OCI-LY3 (cell line): ENCODE measurements at regions not wholly inside any gene's neighbourhood (a gene's known extent, or its start where the extent isn't known, plus 50 kb on each side); places are given as distances from the start of the nearest gene placed in this dataset.

Source experiments
- H2AFZ ChIP-seq: fragments of 200-600, 300-600 bp; shearing (Covaris generic); 2 replicates; pipeline ENCODE4 v1.6.0; 2014; ENCODE audit warnings: antibody characterized with exemption, low read depth, low read length
- H3K27ac ChIP-seq: fragments of 200-600, 300-600 bp; sonication (generic); 2 replicates; pipeline ENCODE4 v1.5.1; 2014; ENCODE audit warnings: mild to moderate bottlenecking, low read length, moderate library complexity, mixed read lengths
- H3K27me3 ChIP-seq: fragments of 200-600, 300-600 bp; sonication (generic); 2 replicates; pipeline ENCODE4 v1.6.1; 2014; ENCODE audit warnings: low read depth, low read length, mixed read lengths
- H3K36me3 ChIP-seq: fragments of 200-600, 300-600 bp; sonication (generic); replicated peaks from 2 replicates; pipeline ENCODE3; 2014; ENCODE audit warnings: low read depth, low read length, mixed read lengths
- H3K4me1 ChIP-seq: fragments of 300-600, 200-600 bp; sonication (generic); 2 replicates; pipeline ENCODE4 v1.6.1; 2014; ENCODE audit warnings: low read length, mixed read lengths
- H3K4me2 ChIP-seq: fragments of 200-600, 300-600 bp; sonication (generic); 2 replicates; pipeline ENCODE4 v1.6.1; 2014; ENCODE audit warnings: low read length, mixed read lengths
- H3K4me3 ChIP-seq: fragments of 300-600, 200-600 bp; sonication (generic); 2 replicates; pipeline ENCODE4 v1.5.1; 2014; ENCODE audit warnings: antibody characterized with exemption, mild to moderate bottlenecking, low read length, moderate library complexity
- H3K79me2 ChIP-seq: fragments of 300-600, 200-600 bp; shearing (Covaris generic); 2 replicates; pipeline ENCODE4 v1.6.1; 2014; ENCODE audit warnings: mild to moderate bottlenecking, low read length, mixed read lengths
- H3K9ac ChIP-seq: fragments of 300-600, 200-600 bp; shearing (Covaris generic); 2 replicates; pipeline ENCODE4 v1.6.0; 2014; ENCODE audit warnings: mild to moderate bottlenecking, low read length, moderate library complexity
- H3K9me3 ChIP-seq: fragments of 200-600, 300-600 bp; shearing (Covaris generic); 2 replicates; pipeline ENCODE4 v1.6.1; 2014; ENCODE audit warnings: low read length, mixed read lengths; ENCODE audit not compliant: insufficient read depth
- H4K20me1 ChIP-seq: fragments of 200-600, 300-600 bp; sonication (generic); 2 replicates; pipeline ENCODE4 v1.6.1; 2016; ENCODE audit warnings: low read length, mixed read lengths; ENCODE audit not compliant: insufficient read depth
- CTCF ChIP-seq: fragments of 200-600, 300-600 bp; sonication (generic); IDR thresholded peaks from 2 replicates; pipeline ENCODE4 v1.5.1; 2014; ENCODE audit warnings: antibody characterized with exemption, low read length, low read depth
- EZH2phosphoT487 ChIP-seq: fragments of 200-600 bp; shearing (Covaris generic); IDR thresholded peaks from 2 replicates; pipeline ENCODE4 v1.6.1; 2018; ENCODE audit warnings: antibody characterized with exemption, mixed run types, low read depth

GRCh38 chr5:56612759-56613158, 202.6 kb upstream of the MAP3K1 start:
- Histone ChIP-seq H3K36me3 (no peaks in the 10 kb centered on the region), H3K79me2 (no peaks in the 10 kb centered on the region), H3K27me3 (no peaks in the 10 kb centered on the region), H2AFZ (no peak overlapping the region), H3K27ac (no peak overlapping the region), H3K9me3 (no peaks in the 10 kb centered on the region), H3K4me3 (no peak overlapping the region), H3K9ac (no peak overlapping the region), H4K20me1 (no peaks in the 10 kb centered on the region), H3K4me2 (no peak overlapping the region), H3K4me1 (peaks cover 37% of the 10 kb centered on the region)
- TF ChIP-seq CTCF = no peak

- H3K9ac ChIP-seq = no peak overlapping the region
- no peaks in the 10 kb centered on the region for H4K20me1 ChIP-seq
- H3K79me2 ChIP-seq = no peaks in the 10 kb centered on the region
- no peaks in the 10 kb centered on the region for H3K27me3 ChIP-seq
- H3K4me2 ChIP-seq = no peak overlapping the region
- H3K27ac ChIP-seq = no peak overlapping the region
- H3K4me1 ChIP-seq = peaks cover 37% of the 10 kb centered on the region
- no peaks in the 10 kb centered on the region for H3K9me3 ChIP-seq
- no peak for TF ChIP-seq EZH2phosphoT487
- no peak for TF ChIP-seq CTCF
- no peak overlapping the region for H2AFZ ChIP-seq
- no peaks in the 10 kb centered on the region for H3K36me3 ChIP-seq
- no peak overlapping the region for H3K4me3 ChIP-seq
Measured at GRCh38 chr5:56612353-56612752, 203.0 kb upstream of the MAP3K1 start.

- TF ChIP-seq CTCF (no peak), EZH2phosphoT487 (no peak)
- no peak overlapping the region for H3K9ac ChIP-seq
- H3K4me3 ChIP-seq = no peak overlapping the region
Measured at GRCh38 chr5:56610093-56610698, 205.2 kb upstream of the MAP3K1 start.

GRCh38 chr5:56608217-56608925, 207.0 kb upstream of the MAP3K1 start:
- Histone ChIP-seq H2AFZ (no peak overlapping the region), H3K9ac (no peak overlapping the region), H3K27ac (no peak overlapping the region)

More at GRCh38 chr5:56610093-56610698, 205.2 kb upstream of the MAP3K1 start:
- no peaks in the 10 kb centered on the region for H3K27me3 ChIP-seq
- H3K9me3 ChIP-seq = no peaks in the 10 kb centered on the region
- H3K79me2 ChIP-seq = no peaks in the 10 kb centered on the region
- no peak overlapping the region for H3K27ac ChIP-seq
- no peaks in the 10 kb centered on the region for H4K20me1 ChIP-seq
- peak overlapping the region; percentile 42 for H3K4me2 ChIP-seq
- H3K4me1 ChIP-seq = peaks cover 37% of the 10 kb centered on the region
- 0 out of 2 replicates have a peak overlapping the region, but pooled peaks have one; percentile 23 for H2AFZ ChIP-seq
- H3K36me3 ChIP-seq = no peaks in the 10 kb centered on the region

More at GRCh38 chr5:56608217-56608925, 207.0 kb upstream of the MAP3K1 start:
- Histone ChIP-seq H3K4me3 (no peak overlapping the region), H3K36me3 (no peaks in the 10 kb centered on the region), H4K20me1 (no peaks in the 10 kb centered on the region), H3K4me1 (peaks cover 30% of the 10 kb centered on the region), H3K4me2 (no peak overlapping the region), H3K79me2 (no peaks in the 10 kb centered on the region), H3K27me3 (no peaks in the 10 kb centered on the region), H3K9me3 (no peaks in the 10 kb centered on the region)
- TF ChIP-seq EZH2phosphoT487 (no peak), CTCF (no peak)
